AG08396 (cell line): ENCODE measurements at regions not wholly inside any gene's neighbourhood (a gene's known extent, or its start where the extent isn't known, plus 50 kb on each side); places are given as distances from the start of the nearest gene placed in this dataset.
"Not testable (repeated sequence)": the region's sequence is repeated elsewhere in the genome, so short reads cannot be mapped to it uniquely, and the experiment has no call there.

Experiments used
- DNase-seq: peaks from one replicate; pipeline ENCODE4 v3.0.0; 2012; ENCODE audit warnings: low spot score, mixed read lengths

DNA sequence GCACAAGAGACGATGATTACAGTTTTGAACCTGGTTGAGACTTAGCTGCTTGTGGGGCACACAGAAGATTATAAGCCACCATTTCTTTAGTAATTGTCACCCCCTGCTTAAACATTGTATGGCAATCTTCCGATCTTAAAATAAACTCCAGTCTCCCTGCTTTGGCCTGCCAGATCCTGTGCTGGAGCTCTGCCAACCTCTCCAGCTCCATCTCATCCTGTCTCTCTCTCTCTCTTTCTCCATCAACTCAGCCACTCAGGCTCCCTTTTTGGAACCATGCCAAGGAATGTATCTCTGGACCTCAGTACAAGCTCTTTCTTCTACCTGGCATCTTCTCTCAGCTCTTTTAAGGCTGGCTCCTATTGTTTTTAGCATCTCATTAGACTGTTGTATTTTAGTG lies 1053.2 kb downstream of the REEP3 start:
- DNase-seq, result no peak

DNA sequence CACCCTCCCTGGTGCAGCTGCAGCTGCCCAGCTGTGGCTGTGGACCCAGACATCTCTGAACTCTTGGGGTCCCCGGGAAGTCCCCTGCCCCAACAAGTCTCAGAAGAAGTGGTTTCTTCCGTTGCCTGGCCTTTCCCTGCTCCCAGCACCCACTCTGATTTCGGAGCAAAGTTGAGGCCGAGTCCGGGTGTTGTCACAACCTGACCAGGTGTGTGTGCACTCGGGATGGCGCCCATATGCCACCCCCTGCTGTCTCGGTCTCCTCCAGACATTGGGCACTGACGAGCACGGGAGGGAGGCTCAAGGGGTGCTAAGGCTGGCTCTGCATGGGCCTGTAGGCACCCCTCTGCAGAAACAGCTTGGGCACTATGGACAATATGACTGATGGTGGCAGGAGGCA lies 1055.3 kb downstream of the REEP3 start:
- no peak for DNase-seq

DNA sequence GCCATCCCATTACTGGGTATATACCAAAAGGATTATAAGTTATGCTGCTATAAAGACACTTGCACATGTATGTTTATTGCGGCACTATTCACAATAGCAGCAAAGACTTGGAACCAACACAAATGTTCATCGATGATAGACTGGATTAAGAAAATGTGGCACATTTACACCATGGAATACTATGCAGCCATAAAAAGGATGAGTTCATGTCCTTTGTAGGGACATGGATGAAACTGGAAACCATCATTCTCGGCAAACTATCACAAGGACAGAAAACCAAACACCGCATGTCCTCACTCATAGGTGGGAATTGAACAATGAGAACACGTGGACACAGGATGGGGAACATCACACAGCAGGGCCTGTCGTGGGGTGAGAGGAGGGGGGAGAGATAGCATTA lies 1057.6 kb downstream of the REEP3 start:
- not testable (repeated sequence) for DNase-seq

DNA sequence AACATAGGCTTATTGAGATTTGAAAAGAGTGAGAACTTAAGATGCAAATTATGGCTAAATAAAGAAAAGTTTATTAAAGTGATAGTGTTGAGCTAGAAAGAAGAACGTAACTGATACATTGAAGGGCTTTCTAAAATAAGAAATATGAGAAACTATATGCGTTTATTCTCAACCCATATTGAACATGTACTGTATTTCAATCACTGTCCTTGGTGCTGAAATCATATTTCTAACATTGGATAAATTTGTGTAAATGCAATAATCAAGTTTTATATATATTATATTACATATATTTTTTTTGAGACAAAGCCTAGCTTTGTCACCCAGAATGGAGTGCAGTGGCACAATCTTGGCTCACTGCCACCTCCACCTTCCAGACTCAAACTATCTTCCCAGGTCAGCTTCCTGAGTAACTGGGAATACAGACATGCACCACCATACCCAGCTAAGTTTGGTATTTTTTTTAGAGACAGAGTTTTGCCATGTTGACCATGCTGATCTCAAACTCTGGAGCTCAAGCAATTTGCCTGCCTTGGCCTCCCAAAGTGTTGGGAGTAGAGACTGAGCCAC lies 1065.8 kb downstream of the REEP3 start:
- no peak for DNase-seq

DNA sequence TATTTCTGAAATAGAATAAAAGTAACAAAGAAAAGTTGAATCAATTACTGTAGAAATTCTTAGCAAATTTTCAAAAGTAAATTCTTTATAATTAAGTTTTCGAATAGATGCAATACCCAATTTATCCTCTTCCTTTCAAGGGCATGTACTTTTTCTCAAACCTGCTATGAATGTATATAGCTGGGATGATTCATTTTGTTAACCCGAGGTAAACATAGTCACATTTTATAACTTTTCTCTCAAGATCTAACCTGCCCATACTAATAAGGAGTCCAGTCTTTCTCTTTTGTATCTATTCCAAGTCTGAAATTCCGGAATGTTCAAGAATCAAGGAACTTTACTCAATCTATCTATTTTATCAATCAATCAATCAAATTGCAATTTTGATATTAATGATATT lies 1072.9 kb downstream of the REEP3 start:
- DNase-seq, result no peak

DNA sequence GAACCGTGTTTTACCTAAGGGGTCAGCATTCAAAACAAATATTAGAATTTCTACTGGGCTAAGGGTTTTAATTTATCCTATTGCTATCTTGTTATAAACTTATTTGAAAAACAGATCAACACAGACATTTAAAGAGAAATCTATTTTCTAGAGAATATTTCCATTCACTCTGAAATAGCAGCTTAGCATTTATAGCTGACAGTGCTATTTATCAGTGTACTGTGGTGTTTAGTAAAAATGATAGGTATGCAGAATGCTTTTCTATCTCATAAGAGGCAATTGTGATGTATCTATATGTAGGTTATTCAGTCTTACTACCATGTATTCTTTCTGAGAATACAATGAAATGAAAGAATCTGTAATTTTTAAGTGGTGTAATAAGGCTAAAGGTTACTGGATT lies 1077.4 kb downstream of the REEP3 start:
- DNase-seq, result no peak

DNA sequence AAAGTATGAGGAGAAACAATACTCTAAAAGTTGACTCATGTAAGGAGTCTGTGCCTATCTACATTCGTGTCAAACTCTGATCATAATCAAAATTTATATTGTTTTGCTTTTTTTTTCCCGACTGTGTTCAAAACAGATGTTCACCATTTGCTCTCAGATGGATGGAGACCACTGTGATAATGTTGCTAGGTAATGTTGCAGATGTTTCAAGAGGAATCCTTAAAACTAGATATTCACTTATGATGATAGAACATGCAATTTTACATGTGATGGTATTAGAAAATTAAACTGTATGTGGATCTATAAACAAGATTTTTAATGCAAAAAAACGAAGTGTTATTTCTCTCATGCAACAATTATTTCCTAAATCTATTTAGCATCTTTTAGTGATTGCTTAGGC lies 1080.1 kb downstream of the REEP3 start:
- DNase-seq, result no peak

DNA sequence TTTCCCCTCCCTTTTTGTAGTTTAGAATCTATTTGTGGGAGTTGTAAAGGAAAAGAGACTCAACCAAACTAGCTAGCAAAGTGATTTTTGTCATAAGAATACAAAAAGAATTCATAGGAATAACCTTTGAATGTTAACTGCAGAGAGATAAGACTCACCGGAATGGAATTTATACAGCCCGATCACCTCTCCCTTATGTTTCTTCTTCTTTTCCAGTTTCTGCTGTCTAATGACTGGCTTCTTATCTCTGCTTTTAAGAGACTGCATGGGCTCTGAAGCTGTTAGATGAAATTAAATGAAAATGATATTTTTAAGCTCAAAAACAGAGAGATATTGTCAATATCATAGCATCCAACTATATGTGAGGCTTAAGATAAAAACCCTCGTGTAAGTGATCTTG lies 1095.9 kb downstream of the REEP3 start:
- DNase-seq, result no peak

DNA sequence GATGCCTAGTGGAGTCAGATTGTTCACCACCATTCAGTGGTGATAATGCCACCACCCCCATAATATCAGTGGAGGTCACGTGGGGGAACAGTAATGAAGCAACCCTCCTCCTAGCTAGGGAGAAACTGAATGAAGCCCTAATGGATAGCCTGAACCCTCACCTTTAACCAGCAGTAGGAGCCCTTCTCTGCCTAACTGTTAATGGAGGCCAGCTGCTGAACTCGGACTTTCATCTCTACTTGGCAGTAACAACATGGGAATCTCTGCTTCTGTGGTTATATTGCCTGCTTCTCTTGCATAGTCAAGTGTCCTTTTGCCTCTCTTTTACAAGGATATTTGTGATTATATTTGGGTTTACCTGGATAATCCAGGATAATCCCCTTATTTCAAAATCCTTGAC lies 1097.9 kb downstream of the REEP3 start:
- no peak for DNase-seq

DNA sequence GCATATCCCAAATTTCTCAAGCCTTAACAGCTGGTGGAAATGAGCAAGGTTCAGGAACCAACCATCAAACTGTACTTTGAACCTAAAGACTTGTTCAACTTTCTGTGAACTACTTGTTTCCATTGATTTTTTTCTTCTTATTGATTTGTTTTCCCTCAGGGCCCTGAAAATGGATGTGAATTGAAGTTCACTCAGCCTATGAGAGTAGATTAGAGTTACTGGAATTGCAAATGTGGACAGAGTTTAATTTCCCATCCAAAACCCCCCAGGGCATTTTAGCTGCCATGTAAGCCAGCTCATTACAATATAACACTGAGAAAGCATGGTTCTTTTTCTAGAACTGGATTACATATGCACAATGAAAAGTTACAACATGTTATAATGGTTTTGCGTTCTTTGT lies 1105.7 kb downstream of the REEP3 start:
- DNase-seq, result no peak

DNA sequence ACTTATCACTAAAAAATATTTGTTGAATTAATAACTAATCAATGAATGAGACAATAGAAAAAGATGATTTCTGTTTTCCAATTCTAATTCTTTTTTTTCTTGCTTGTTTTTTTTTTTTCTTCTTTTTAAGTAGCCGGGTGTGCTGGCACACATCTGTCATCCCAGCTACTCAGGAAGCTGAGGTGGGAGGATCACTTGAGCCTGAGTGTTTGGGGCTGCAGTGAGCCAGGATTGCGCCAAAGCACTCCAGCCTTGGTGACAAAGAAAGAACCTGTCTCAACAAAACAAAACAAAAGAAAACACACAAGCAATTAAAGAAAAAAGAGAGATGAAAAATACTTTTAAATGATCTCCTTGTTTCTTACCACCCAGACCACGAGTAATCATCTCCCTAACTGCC lies 1109.3 kb downstream of the REEP3 start:
- DNase-seq, result no peak

DNA sequence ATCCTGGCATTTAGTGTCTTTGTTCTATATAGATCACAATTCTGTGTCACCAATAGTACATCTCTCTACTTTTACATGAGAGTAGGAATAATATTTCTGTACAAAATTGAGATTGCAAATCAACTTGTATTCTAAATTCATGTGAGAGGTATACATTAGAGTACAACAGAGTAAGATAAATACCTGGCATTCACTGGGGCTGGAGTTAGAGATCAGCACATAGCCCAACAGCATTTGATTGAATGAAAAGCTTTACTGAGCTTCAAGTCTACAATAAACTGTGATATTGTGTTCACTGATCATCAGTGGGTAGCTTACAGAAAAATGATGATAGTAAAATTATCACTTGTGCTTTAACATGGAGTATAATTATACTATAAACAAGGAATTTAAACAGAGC lies 1114.7 kb downstream of the REEP3 start:
- no peak for DNase-seq

DNA sequence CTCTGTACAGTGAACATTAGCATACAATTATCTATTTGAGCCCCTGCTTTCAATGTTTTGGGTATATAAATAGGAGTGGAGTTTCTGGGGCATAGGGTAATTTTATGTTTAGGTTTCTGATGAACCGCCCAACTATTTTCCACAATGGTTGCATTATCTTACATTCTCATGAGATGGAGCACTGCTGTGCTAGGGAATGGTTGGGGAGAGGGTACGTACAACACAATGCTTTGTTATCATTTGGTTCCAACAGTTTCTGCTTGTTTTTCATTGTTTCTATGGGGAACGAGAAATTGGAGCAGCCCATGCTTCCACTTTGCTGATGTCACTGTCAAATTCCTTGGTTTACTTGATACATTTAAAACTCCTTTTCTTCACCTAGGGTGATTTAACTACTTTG lies 1115.3 kb downstream of the REEP3 start:
- no peak for DNase-seq

DNA sequence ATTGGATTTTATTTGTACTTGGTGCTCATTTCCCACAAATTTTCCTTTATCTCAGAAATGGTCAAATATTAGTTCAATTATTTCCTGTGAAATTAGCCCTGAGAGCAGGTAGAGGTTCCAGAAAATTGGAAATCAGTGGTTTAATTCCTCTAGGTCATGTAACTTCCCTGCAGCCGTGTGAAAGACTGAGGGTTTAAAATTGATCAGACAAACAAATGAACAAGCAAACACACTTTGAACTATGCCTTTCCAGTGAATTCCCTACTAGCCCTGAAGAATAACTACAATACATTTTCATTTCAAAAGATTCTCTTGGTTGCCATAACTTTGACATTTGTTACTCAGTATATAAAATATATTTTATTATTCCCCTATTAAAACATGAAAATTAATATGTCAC lies 1116.7 kb downstream of the REEP3 start:
- no peak for DNase-seq

DNA sequence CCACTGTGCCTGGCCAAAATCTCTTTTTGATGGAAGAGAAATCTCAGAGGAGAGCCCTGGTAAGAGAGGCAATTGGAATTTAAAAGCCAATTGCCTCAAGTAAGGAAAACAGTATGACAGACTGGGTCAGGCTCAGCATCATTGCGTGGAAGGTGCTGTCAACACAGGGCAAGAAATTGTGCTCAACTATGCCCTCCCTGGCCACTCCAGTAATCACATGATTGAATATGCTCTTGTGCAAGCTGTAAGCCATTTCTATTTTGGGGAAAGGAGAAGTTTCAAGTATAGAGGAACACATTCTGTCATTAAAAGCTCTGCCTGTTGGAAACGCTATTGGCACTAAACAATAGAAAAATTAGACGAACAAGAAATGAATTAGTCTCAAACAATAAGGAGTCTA lies 1127.7 kb downstream of the REEP3 start:
- DNase-seq, result no peak

DNA sequence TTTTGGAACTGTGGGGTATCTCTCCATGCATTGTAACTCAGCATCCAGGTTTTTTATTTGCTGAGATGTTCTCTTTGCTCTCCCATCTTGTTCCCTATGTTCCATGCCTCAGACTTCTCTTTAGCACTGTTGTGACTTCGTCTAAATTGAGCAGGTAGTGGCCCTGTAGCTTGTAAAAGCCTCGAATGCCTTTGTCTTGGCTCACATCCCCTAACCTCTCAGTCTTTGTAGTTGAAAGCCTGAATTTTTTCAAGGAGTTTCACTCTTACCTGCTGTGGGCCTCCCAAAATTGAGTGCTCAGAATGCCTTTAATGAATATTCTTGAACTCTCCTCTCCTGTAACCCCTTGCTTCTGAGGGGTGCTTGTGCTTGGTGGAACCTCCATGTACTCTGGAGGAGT lies 1137.3 kb downstream of the REEP3 start:
- DNase-seq, result no peak

DNA sequence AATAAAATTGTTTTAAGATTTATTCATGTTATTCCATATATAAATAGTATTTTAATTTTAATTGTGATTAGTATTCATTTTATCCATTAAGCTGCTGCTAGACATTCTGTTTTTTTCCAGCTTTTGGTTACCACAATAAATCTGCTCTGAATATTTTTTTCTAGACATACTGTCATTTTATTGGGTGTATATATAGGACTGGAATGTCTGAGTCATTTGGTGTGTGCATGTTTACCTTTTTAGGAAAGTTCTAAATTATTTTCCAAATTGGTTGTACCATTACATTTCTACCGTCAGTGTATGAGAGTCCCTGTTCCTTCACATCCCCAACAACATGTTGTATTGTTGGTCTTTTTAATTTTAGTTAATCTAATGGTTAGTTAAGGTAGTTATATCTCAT lies 1138.1 kb downstream of the REEP3 start:
- DNase-seq, result no peak

DNA sequence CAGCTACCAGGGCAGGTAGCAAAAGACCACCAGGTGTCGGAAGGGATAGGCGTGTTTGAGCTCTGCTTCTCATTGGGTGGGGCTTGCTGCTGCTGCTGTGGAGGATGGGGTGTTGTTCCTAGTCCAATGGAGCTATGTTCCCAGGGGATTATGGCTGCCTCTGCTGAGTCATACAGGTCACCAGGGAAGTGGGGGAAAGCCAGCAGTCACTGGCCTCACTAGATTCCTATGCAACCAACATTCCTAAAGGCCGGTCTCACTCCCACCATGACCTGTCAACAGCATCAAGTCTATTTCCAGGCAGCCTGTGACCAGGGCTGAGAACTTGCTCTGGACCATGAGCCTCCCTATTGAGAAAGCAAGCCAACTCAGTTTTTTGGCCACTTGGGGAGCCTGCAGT lies 1160.8 kb downstream of the REEP3 start:
- no peak for DNase-seq

DNA sequence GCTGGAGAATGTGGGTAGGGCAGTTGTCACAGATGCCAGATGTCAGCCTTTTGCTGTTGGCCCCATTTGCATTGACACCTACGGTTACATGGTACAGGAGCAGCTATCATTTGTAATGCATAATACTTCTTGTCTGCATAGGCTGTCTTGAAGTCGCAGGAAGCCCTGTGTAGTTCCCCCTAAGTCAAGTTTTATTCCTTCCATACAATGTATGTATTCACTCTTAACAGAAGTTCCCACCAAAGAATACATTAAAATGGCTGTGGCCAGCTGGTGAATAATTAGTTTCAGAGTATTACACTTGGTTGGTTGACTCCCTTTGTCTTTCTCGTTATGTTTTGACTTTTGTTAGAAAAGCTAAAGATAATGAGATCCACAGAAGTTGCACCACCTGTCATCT lies 1169.0 kb downstream of the REEP3 start:
- no peak for DNase-seq

DNA sequence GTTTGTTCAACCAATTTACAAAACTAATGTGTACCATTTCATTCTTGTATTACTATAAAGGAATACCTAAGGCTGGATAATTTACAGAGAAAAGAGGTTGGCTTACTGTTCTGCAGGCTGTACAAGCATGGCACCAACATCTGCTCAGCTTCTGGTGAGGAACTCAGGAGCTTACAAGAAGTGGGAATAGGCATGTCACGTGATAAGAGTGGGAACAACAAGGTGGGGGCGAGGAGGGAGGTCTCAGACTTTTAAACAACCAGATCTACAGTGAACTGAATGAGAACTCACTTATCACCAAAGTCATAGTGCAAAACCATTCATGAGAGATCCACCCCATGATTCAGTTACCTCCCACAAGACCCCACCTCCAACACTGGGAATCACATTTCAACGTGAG lies 1178.0 kb downstream of the REEP3 start:
- no peak for DNase-seq

DNA sequence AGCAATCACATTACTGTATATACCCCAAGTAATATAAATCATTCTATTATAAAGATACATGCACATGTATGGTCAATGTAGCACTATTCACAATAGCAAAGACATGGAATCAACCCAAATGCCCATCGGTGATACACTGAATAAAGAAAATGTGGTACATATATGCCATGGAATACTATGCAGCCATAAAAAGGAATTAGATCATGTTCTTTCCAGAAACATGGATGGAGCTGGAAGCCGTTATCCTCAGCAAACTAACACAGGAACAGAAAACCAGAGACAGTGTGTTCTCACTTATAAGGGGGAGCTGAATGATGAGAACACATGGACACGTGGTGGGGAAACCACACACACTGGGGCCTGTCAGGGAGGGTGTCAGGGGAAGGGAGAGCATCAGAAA lies 1180.9 kb downstream of the REEP3 start:
- not testable (repeated sequence) for DNase-seq

DNA sequence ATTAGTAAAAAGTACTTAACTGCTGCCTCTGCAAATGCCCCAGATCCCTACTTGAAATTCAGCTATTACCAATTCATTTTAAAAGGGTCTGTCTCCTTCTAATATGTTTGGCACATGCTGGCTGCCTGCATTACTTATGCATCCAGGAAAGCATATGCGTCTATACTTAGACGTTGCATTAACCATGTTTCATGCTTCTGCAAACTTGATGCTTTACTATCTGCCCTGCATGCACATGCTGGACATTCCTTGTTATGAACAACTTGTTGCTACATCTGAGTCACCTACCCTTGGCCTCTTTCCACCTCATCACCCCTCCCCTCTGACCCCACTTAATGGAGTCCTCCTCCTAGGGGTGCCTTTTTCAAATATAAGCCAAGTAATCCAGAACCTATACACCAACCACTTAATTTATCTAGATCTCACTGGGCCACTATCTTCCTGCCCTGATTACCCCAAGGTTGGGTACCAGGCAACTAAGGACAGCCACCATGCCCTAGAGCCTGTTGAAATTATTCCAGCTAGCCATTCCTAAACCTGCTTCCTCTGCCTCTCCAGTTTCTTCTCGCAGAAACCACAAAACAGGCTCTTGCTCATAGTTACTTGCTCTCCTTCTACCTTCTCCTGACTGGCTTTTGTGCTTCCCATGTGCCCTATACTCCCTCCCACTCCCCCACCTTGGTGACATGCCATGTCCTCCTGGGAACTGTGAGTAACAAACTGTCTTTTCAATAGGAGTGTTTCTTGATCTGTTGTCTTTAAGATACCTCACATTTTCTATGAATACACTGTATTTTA lies 1187.9 kb downstream of the REEP3 start:
- no peak for DNase-seq

DNA sequence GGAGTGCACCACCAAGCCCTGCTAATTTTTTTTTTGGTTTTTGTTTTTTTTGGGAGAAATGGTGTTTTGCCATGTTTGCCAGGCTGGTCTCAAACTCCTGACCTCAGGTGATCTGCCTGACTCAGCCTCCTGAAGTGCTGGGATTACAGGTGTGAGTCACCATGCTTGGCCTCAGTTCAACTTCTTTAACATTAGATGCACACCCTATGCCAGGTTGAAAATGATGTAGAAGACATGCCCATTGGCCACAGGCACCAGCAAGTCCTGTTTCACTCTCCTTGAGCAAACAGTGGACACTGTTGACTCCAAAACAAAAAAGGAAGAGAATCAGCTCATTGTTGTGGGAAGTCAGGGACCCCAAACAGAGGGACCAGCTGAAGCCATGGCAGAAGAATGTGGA lies 1205.3 kb downstream of the REEP3 start:
- no peak for DNase-seq

DNA sequence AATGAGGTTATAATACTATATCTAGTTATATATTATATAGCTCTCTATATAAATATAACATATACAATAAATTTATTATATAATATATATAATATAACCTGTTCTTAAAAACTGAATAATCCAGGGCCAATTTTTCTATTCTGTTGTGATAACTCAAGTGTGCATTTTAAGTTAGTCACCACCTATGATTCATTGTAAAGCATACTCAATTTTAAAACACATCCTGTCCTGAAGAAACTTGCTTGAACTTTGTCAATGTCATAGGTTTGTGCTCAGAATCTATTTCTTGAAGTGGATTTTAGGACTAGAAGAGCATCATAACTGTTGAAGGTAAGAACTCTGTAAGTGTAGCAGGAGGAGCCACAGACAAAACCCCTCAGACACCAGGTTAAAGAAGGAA lies 1209.8 kb downstream of the REEP3 start:
- no peak for DNase-seq
